ENCODE measurements at regions not wholly inside any gene's neighbourhood (a gene's known extent, or its start where the extent isn't known, plus 50 kb on each side); places are given as distances from the start of the nearest gene placed in this dataset.

GRCh38 chr13:59607780-59608233 lies 555.9 kb downstream of the DIAPH3 start:
- H3K27ac ChIP-seq: no peak overlapping the region
- WGBS, 2 donors (ENCODE audit: low coverage in 1 of 2): 13% methylated on average over 1 of the region's 2 CpGs; no CpG with 5 or more reads in 1 of the 2 donors

GRCh38 chr13:59609421-59609820 lies 554.3 kb downstream of the DIAPH3 start:
- no peaks in the 10 kb centered on the region for H3K36me3 ChIP-seq

More at GRCh38 chr13:59607780-59608233, 555.9 kb downstream of the DIAPH3 start:
- ATAC-seq: no peak
- Histone ChIP-seq H3K4me1 (no peaks in the 10 kb centered on the region), H3K9me3 (no peaks in the 10 kb centered on the region), H3K36me3 (no peaks in the 10 kb centered on the region), H3K27me3 (no peaks in the 10 kb centered on the region), H3K4me3 (no peak overlapping the region)
- TF ChIP-seq POLR2A (IDR thresholded peaks at IDR 0.05) (no peak), EP300 (IDR thresholded peaks at IDR 0.05) (no peak), POLR2AphosphoS5 (IDR thresholded peaks at IDR 0.05) (no peak), CTCF (IDR thresholded peaks at IDR 0.05) (no peak)

More at GRCh38 chr13:59609421-59609820, 554.3 kb downstream of the DIAPH3 start:
- H3K27ac ChIP-seq: no peak overlapping the region
- no peaks in the 10 kb centered on the region for H3K4me1 ChIP-seq
- H3K4me3 ChIP-seq: no peak overlapping the region
- no peaks in the 10 kb centered on the region for H3K9me3 ChIP-seq
- H3K27me3 ChIP-seq: no peaks in the 10 kb centered on the region
- TF ChIP-seq CTCF (IDR thresholded peaks at IDR 0.05) (no peak), EP300 (IDR thresholded peaks at IDR 0.05) (no peak), POLR2A (IDR thresholded peaks at IDR 0.05) (no peak), POLR2AphosphoS5 (IDR thresholded peaks at IDR 0.05) (no peak)
- no peak for ATAC-seq

Small RNA genes lying in the stretch of these regions (small RNA-seq; reads per million reads assigned to genes)
- gene AL161423.1 (0 reads per million in 4 donors), gene HMGN2P39 (0 reads per million in 4 donors), gene RNA5SP30 (0 to 0.13 (median 0) reads per million in 4 donors), gene RNU7-88P (0 reads per million in 4 donors), gene RNY4P29 (0 reads per million in 4 donors)

All from gastroesophageal sphincter (tissue), 4 donors.